Activated gamma-delta T cell (primary cell): ENCODE measurements at regions not wholly inside any gene's neighbourhood (a gene's known extent, or its start where the extent isn't known, plus 50 kb on each side); places are given as distances from the start of the nearest gene placed in this dataset.

ENCODE experiments used
- DNase-seq: peaks from one replicate; lab custom pipeline; 2025; lab: John Stamatoyannopoulos, UW

GRCh38 chr4:126775485-126776106 is 857.2 kb upstream of the INTU start:
- no peak for DNase-seq

DNA sequence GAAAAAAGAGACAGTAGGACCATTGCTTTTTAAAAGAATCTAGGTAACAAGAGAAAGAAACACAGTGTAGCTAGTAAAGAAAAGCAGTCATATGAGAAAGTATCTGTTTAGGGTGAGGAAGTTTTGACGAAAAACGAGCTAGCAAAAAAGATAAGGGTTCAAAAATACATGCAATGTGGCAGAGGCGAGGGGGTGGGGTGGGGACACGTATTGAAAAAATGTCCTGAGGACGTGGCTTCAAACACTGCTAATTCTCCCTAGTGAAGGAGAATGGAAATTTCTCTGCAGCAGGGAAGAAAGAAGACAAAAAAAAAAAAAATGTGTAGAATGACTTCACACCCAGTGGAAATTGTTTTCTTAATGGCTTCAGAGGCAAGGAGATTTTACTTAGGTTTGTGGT is 856.4 kb upstream of the INTU start:
- DNase-seq, result no peak

DNA sequence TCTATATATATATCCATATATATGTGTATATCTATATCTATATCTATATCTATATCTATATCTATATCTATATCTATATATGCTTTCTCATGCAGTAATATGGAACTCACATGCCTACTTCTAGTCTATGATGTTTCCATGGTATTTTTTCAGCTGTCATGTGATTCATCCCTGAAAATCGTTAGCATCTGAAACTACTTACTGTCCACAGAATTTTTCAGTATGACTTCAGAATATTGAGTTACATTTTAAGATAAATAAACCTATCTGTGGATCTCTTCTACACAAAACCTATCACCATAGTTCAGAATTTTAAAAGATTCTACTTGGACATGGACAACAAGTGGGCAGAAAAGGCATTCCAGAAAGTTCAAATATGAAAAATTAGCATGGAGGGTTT is 855.1 kb upstream of the INTU start:
- no peak for DNase-seq

- no peak for DNase-seq
These were observed 854.4 kb upstream of the INTU start for GRCh38 chr4:126778348-126778747.

- DNase-seq, result no peak
These were observed 853.8 kb upstream of the INTU start for GRCh38 chr4:126779001-126779400.

DNA sequence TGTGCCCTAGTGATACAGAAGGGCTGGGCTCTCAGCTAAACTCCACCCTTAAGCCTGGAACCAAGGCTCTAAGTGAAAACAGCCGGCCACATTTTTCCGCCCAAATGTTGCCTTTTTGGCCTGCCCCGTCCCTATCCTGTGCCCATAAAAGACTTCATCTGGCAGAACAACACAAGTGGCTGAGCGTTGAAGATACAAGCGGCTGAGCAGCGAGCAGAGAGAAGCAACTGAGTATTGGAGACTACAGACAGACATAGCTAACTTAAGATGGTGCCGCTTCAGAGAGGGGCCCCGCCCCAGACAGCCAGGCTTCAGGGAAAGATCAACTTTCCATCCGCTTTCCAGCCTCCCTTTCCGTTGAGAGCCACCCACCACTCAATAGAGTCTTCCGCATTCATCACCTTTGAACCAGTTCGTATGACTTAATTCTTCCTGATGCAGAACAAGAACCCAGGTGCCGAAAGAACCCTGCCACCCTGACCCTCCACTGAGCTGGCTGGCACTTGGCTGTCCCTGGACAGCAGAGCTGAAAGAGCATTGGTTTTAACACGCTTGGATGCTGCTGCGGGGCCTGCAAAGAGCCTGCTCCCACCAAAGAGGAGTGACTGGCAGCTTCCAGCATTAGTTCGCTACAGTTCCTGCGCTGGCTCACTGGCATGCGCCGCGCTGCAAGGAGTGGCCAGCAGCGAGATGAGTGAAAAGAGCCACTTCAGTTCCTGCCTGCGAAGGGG is 853.2 kb upstream of the INTU start:
- no peak for DNase-seq

- no peak for DNase-seq
These were observed 849.6 kb upstream of the INTU start for GRCh38 chr4:126783191-126783590.

- DNase-seq, result no peak
These were observed 847.7 kb upstream of the INTU start for GRCh38 chr4:126784966-126785580.

DNA sequence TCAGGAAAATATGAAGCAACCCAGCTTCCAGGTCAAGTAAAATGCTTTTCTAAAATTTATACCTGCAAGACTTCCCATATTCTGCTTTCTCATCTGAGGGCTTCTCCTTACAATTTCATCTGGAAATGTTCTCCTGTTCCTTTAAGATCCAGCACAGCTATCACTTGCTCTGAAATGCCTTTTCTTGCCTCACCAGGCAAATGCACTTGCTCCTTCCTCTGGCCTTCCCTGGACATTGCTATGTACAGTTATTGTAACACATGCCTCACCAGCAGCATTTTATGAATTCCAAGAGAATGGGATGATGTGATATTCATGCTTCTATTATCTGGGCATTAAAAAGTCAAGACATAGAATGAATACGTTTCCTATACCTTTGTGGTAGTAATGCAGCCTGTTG is 842.1 kb upstream of the INTU start:
- DNase-seq, result no peak

GRCh38 chr4:126794363-126794762 is 838.4 kb upstream of the INTU start:
- no peak for DNase-seq

DNA sequence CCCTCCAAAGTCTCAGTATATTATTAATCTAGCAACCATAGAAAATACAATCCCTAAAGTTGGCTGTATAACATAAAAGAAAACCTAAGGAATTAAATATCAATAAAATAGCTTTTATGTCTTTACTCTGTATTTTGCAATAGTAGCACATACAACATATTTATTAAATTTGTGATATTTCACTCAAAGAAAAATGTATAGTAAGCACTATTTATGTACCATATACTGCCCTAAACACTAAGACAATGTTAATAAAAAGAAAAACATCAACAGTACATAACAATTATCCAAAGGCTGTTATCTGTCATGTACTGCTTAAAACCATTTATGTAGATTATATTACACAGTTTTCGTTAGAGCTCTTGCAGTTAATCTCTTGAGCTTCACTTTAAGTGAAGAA is 834.5 kb upstream of the INTU start:
- no peak for DNase-seq

- DNase-seq, result no peak
These were observed 833.3 kb upstream of the INTU start for GRCh38 chr4:126799416-126799815.

- DNase-seq, result no peak
These were observed 832.7 kb upstream of the INTU start for GRCh38 chr4:126799971-126800574.

- no peak for DNase-seq
These were observed 832.1 kb upstream of the INTU start for GRCh38 chr4:126800575-126801141.

GRCh38 chr4:126807132-126807531 is 825.6 kb upstream of the INTU start:
- DNase-seq, result no peak

DNA sequence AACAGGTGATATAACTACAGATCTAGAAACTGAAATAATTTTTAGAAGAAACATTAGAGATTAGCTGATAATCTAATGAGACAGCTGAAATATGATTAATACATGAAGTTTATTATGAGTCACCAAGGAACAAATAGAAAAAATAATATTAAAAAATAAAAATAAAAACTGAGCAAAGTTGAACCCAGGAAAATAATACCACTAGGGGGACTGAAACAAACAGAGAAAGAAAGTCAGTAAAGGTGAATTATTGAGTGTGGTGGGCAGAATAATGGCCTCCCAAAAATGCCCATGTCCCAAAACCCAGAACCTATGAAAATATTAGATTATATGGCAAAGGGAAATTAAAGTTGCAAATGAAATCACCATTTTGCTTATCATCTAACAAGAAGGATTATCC is 820.7 kb upstream of the INTU start:
- no peak for DNase-seq

GRCh38 chr4:126820631-126821030 is 812.1 kb upstream of the INTU start:
- DNase-seq, result no peak

GRCh38 chr4:126821152-126821551 is 811.6 kb upstream of the INTU start:
- no peak for DNase-seq

DNA sequence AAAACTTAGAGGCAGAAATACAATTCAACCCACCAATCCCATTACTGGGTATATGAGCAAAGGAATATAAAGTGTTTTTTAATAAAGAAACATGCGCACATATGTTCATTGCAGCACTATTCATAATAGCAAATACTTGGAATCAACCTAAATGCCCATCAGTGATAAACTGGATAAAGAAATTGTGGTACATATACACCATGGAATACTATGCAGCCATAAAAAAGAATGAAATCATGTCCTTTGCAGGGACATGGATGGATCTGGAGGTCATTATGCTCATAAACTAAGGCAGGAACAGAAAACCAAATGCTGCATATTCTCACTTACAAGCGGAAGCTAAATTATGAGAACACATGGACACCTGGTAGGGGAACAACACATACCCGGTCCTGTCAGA is 807.7 kb upstream of the INTU start:
- DNase-seq, result no peak

- DNase-seq, result no peak
These were observed 805.1 kb upstream of the INTU start for GRCh38 chr4:126827669-126828068.

DNA sequence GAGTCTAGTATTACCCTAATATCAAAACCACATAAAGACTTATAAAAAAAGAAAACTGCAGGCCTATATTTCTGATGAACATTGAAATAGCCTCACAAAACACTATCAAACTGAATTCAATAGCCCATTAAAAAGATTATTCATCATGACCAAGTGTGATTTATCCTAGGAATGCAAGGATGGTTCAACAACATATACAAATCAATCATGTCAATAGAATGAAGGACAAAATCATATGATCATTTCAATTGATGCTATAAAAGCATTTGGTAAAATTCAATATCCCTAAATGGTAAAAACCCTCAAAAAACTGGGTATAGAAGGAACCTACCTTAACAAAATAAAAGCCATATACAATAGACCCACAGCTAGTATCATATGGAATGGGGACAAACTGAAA is 797.9 kb upstream of the INTU start:
- no peak for DNase-seq

DNA sequence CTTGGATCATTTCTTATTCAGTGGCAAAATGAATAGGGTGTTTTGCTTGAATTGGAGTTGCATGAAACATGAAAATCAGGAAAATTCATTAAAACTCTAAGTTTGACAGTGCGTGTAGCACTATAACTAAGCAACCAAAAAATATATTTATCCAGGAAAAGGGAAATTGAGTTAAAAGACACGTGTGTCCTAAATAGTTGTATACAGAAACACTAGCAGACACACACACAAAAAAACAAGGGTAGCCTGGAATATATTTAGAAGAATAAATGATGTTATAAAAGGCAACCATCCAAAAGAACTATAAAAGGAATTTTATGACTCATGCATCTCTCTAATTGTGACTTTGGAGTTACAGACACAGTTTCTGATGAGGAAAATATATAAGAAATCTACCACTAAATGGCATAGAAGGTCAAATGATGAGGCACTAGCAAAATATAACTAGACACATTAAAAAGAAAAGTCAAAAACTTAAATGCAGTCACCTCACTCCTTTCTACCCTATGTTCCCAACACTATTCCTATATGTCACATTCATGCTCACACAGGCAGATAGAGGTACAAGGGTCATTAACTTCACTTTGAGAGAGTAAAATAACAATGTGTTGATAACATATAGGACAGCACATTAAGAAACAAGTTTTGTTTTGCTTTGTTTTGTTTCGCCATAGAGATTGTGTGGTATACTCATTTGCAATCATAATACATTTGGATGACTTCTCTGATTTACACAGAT is 793.6 kb upstream of the INTU start:
- DNase-seq, result no peak
